Adrenal gland (tissue), 9 donors: ENCODE measurements at regions not wholly inside any gene's neighbourhood (a gene's known extent, or its start where the extent isn't known, plus 50 kb on each side); places are given as distances from the start of the nearest gene placed in this dataset.

Experiments
- DNase-seq, 7 donors: peaks; one replicate each; pipeline ENCODE4 v3.0.0-alpha.2; 2019 to 2020
- H3K27ac ChIP-seq, 5 donors: fragments of 200-600 bp; sonication (generic) in 4 of 5; 1 replicate in 3 of 5; 2 replicates in 2 of 5; pipeline versions ENCODE4 v1.5.1 to v1.8.0; 2016 to 2020; ENCODE audit warnings: mild to moderate bottlenecking in 1 of 5
- H3K27me3 ChIP-seq: fragments of 200-600 bp; 2 replicates; pipeline ENCODE4 v1.8.0; 2021
- H3K36me3 ChIP-seq, 2 donors: fragments of 200-600 bp; replicated peaks in 1 of 2; 1 replicate in 1 of 2; 2 replicates in 1 of 2; pipeline versions ENCODE4 v1.5.1 to v1.8.0; 2018 to 2022
- H3K4me1 ChIP-seq, 2 donors: fragments of 200-600 bp; replicated peaks in 1 of 2; 1 replicate in 1 of 2; 2 replicates in 1 of 2; pipeline versions ENCODE4 v1.5.1 to v1.8.0; 2018 to 2021
- H3K4me3 ChIP-seq, 4 donors: fragments of 200-600 bp; sonication (generic) in 3 of 4; one replicate each; pipeline ENCODE4 v1.5.1; 2016 to 2018
- H3K9me3 ChIP-seq, 3 donors: fragments of 200-600 bp; sonication (generic) in 1 of 3; replicated peaks in 1 of 3; 1 replicate in 2 of 3; 2 replicates in 1 of 3; pipeline versions ENCODE4 v1.5.1 to v1.8.0; 2016 to 2021
- CTCF ChIP-seq, 6 experiments: fragments of 450-650 bp in 4 of 6; fragments of 200-600 bp in 2 of 6; sonication (generic) in 1 of 6; IDR thresholded peaks; 1 replicate in 5 of 6; 2 replicates in 1 of 6; pipeline versions ENCODE4 v1.5.1 to v1.8.0; 2016 to 2021; ENCODE audit warnings: antibody characterized with exemption in 6 of 6, mild to moderate bottlenecking in 2 of 6, moderate library complexity in 1 of 6
- POLR2A ChIP-seq, 2 donors: fragments of 450-650 bp; IDR thresholded peaks; one replicate each; pipeline ENCODE4 v1.6.1; 2017; ENCODE audit warnings: antibody characterized with exemption in 2 of 2, mild to moderate bottlenecking in 2 of 2, moderate library complexity in 1 of 2
- WGBS, 4 donors: extraction: QIAGEN DNeasy Blood & Tissue Kit in 2 of 4; methylation state at CpG; one replicate each; pipeline versions ENCODE4 v1.1.5 to v1.1.7; 2013 to 2017; 5-methylcytosine and 5-hydroxymethylcytosine counted together
- intact Hi-C, 2 donors: fragments of 100-400 bp; cut with DNase I; formaldehyde crosslinking; loops; one replicate each; pipeline versions ENCODE4 v1.14.1 to v1.15.0; 2022 to 2023
- donor health status: healthy with polysubstance abuse.
- donor health status: Bipolar disorder and iron deficiency.
- donor health status: DM: yes; HTN: yes; CAD: no.
- donor health status: DM: no; HTN: no; CAD: no.
- donor health status: DM: no; HTN: no; CAD: no.

- TF ChIP-seq POLR2A (IDR thresholded peaks at IDR 0.05) (no peak), CTCF (IDR thresholded peaks at IDR 0.05) (no peak)
- H3K4me3 ChIP-seq = no peak overlapping the region
- H3K27me3 ChIP-seq = no peaks in the 10 kb centered on the region
- WGBS, 4 donors = 64 to 69% (median 66%) methylated on average over 3 of the region's 3 CpGs
- no peak overlapping the region for H3K27ac ChIP-seq
- H3K36me3 ChIP-seq = no peaks in the 10 kb centered on the region
- no peaks in the 10 kb centered on the region for H3K4me1 ChIP-seq
- intact Hi-C loops = no loop called here
- DNase-seq = no peak
- no peaks in the 10 kb centered on the region for H3K9me3 ChIP-seq
These were observed 84.8 kb upstream of the DNAJC10 start for GRCh38 chr2:182631299-182631698.

- H3K27ac ChIP-seq = no peak overlapping the region
- H3K4me1 ChIP-seq = no peaks in the 10 kb centered on the region
- H3K9me3 ChIP-seq = no peaks in the 10 kb centered on the region
- no peaks in the 10 kb centered on the region for H3K36me3 ChIP-seq
- WGBS, 4 donors = 65 to 89% (median 79%) methylated on average over 3 of the region's 3 CpGs
- no peak for DNase-seq
- H3K4me3 ChIP-seq = no peak overlapping the region
- no peaks in the 10 kb centered on the region for H3K27me3 ChIP-seq
- intact Hi-C loops = no loop called here
- no peak for TF ChIP-seq CTCF (IDR thresholded peaks at IDR 0.05)
- no peak for TF ChIP-seq POLR2A (IDR thresholded peaks at IDR 0.05)
These were observed 81.7 kb upstream of the DNAJC10 start for GRCh38 chr2:182634386-182634785.

DNA sequence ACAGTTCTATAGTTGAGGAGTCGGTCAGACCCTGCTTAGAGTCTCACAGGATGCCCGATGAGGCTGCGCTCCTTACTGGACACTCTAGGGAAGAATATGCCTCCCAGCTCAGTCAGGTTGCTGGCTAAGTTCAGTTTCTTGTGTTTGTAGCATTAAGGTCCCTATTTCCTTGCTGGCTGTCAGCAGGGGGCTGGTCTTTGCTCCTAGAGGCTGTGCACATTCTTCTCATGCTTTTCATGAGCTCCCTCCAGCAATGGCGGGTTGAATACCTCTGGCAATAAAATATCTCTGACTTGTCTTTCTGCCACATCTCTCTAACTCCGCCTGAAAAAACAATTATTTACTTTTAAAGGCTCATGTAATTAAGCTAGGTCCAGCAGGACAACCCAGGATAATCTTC is 79.4 kb upstream of the DNAJC10 start:
- WGBS, 4 donors = 42 to 62% (median 57%) methylated on average over 5 of the region's 5 CpGs
- Histone ChIP-seq H3K36me3 (no peaks in the 10 kb centered on the region), H3K9me3 (no peaks in the 10 kb centered on the region), H3K27me3 (no peaks in the 10 kb centered on the region), H3K4me3 (no peak overlapping the region), H3K27ac (no peak overlapping the region), H3K4me1 (no peaks in the 10 kb centered on the region)
- no peak for DNase-seq
- no peak for TF ChIP-seq CTCF (IDR thresholded peaks at IDR 0.05)
- intact Hi-C loops = no loop called here

DNA sequence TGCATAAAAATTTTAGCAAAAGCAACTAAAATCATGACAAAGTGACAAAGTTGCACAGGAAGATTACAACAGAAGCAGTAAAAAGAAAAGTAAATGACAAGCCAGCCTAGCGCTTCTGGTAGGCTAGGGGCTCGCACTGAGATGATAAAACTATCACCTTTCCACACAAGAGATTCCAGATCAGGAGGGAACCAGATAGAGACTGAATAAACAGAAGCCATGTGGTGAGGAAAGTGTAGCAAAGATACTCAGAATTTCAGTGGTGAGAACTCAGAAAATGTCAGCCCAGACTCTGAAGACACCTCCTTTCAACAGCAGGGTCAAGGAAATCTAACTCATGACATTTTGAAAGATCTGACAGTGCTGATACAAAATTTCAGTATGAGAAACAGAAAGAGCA is 77.4 kb upstream of the DNAJC10 start:
- WGBS, 4 donors = 86 to 94% (median 89%) methylated on average over 2 of the region's 2 CpGs
- no peak for DNase-seq

More for the DNA sequence above, 77.4 kb upstream of the DNAJC10 start:
- no peaks in the 10 kb centered on the region for H3K36me3 ChIP-seq
- H3K4me3 ChIP-seq = no peak overlapping the region
- TF ChIP-seq CTCF (IDR thresholded peaks at IDR 0.05) (no peak), POLR2A (IDR thresholded peaks at IDR 0.05) (no peak)
- no peaks in the 10 kb centered on the region for H3K4me1 ChIP-seq
- H3K9me3 ChIP-seq = no peaks in the 10 kb centered on the region
- H3K27ac ChIP-seq = no peak overlapping the region
- intact Hi-C loops = no loop called here
- H3K27me3 ChIP-seq = no peaks in the 10 kb centered on the region
